ENCODE measurements at regions not wholly inside any gene's neighbourhood (a gene's known extent, or its start where the extent isn't known, plus 50 kb on each side); places are given as distances from the start of the nearest gene placed in this dataset.

DNA sequence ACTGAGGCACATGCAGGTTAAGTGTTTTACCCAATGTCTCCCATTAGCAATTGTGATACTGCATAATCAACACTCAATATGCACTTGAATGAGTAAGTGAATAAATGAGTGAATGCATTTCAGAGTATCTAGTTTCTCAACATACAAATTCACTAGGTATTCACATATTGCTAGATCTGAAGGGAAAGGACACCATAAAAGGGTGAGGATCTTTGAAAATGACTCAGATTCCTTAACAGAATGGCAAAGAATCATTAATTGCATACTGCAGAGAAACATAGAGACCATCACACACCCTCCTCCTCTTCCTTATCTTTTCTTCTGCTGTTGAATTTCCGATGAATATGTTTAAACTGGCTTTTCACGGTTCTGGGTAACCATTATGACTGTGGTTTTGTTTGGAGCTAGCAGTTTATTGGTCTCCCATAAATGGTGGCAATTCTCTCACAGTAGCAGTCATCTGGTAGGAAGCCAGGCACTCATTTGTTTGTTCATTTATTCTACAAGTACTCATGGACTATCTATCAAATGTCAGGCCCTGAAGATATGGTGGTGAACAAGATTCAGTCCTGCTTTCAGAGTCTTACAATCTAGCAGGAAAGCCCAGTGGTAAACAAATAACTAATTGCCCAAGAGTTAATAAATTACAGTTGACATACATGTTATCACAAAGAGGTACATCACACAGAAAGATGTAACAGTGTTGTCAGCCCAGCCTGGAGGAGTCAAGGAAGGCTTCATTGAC, 70.2 kb downstream of the LLPH start:
- TF ChIP-seq ZFP30 (CRISPR knock-in tag; IDR thresholded peaks at IDR 0.05) (no peak), CSDC2 (CRISPR knock-in tag; IDR thresholded peaks at IDR 0.05) (no peak), OSR1 (CRISPR knock-in tag; IDR thresholded peaks at IDR 0.05) (no peak), TCF4 (CRISPR knock-in tag; IDR thresholded peaks at IDR 0.05; ENCODE audit: borderline replicate concordance) (no peak), RARB (CRISPR knock-in tag; IDR thresholded peaks at IDR 0.05) (no peak), CREB5 (CRISPR knock-in tag; IDR thresholded peaks at IDR 0.05; ENCODE audit: low read depth) (no peak), PATZ1 (CRISPR knock-in tag; IDR thresholded peaks at IDR 0.05; ENCODE audit: borderline replicate concordance) (no peak), ZNF70 (CRISPR knock-in tag; IDR thresholded peaks at IDR 0.05) (no peak), TOX (CRISPR knock-in tag; IDR thresholded peaks at IDR 0.05; ENCODE audit: borderline replicate concordance) (no peak), ZNF565 (CRISPR knock-in tag; conservative IDR thresholded peaks at IDR 0.05; ENCODE audit: low read depth) (no peak)

DNA sequence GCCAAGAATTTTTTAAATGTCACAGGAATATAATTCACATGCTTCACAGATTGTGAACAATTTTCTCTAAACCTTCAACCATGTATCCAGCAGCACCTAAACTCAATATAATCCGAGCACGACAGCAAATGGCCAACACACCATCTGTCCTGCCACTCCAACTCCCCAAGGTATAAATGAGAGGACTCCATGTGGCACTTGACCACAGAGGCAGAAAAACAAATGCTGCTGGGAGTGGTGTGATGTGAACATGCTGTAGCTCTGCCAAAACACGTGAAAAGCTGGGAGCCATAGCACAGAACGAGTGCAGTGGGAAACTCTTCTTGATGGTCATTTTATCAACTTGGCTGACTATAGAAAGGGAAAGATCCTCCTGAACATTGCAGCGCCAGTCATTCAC, 70.9 kb downstream of the LLPH start:
- TF ChIP-seq, protein P1, sequence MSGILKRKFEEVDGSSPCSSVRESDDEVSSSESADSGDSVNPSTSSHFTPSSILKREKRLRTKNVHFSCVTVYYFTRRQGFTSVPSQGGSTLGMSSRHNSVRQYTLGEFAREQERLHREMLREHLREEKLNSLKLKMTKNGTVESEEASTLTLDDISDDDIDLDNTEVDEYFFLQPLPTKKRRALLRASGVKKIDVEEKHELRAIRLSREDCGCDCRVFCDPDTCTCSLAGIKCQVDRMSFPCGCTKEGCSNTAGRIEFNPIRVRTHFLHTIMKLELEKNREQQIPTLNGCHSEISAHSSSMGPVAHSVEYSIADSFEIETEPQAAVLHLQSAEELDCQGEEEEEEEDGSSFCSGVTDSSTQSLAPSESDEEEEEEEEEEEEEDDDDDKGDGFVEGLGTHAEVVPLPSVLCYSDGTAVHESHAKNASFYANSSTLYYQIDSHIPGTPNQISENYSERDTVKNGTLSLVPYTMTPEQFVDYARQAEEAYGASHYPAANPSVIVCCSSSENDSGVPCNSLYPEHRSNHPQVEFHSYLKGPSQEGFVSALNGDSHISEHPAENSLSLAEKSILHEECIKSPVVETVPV (CRISPR knock-in tag; IDR thresholded peaks at IDR 0.05), result no peak
- TF ChIP-seq CSDC2 (CRISPR knock-in tag; IDR thresholded peaks at IDR 0.05) (no peak), OSR1 (CRISPR knock-in tag; IDR thresholded peaks at IDR 0.05) (no peak), CREB5 (CRISPR knock-in tag; IDR thresholded peaks at IDR 0.05; ENCODE audit: low read depth) (no peak)
- ATAC-seq, result no peak

More for the DNA sequence above, 70.2 kb downstream of the LLPH start:
- no peak for ATAC-seq

DNA sequence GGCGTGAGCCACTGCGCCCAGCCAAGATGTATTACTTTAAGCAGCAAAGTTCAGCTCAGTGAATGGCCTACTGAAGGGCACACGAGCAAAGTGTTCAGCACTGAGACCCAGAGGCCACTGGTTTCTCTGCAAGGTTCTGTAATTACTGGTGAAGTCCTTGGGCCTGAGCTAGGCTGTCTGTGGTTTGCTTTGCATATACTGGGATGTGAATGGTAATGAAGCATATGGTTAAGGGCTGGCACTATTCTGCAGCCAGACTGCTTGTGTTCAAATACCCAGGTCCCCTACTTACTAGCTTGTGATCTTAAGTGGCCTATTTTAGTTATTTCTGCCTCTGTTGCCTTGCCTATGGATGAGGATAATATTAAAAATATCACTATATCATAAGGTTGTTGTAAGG, 72.0 kb downstream of the LLPH start:
- TF ChIP-seq TOX (CRISPR knock-in tag; IDR thresholded peaks at IDR 0.05; ENCODE audit: borderline replicate concordance), result no peak
- no peak for TF ChIP-seq ESRRG (CRISPR knock-in tag; IDR thresholded peaks at IDR 0.05)
- no peak for TF ChIP-seq OSR1 (CRISPR knock-in tag; IDR thresholded peaks at IDR 0.05)
- no peak for TF ChIP-seq ZFP3 (CRISPR knock-in tag; IDR thresholded peaks at IDR 0.05)
- TF ChIP-seq, protein P2, sequence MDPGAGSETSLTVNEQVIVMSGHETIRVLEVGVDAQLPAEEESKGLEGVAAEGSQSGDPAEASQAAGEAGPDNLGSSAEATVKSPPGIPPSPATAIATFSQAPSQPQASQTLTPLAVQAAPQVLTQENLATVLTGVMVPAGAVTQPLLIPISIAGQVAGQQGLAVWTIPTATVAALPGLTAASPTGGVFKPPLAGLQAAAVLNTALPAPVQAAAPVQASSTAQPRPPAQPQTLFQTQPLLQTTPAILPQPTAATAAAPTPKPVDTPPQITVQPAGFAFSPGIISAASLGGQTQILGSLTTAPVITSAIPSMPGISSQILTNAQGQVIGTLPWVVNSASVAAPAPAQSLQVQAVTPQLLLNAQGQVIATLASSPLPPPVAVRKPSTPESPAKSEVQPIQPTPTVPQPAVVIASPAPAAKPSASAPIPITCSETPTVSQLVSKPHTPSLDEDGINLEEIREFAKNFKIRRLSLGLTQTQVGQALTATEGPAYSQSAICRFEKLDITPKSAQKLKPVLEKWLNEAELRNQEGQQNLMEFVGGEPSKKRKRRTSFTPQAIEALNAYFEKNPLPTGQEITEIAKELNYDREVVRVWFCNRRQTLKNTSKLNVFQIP (CRISPR knock-in tag; IDR thresholded peaks at IDR 0.05; ENCODE audit: borderline replicate concordance, low read depth), result no peak
- TF ChIP-seq ISL1 (CRISPR knock-in tag; IDR thresholded peaks at IDR 0.05), result no peak
- TF ChIP-seq PPARA (CRISPR knock-in tag; IDR thresholded peaks at IDR 0.05; ENCODE audit: borderline replicate concordance), result no peak
- TF ChIP-seq ZNF8 (CRISPR knock-in tag; IDR thresholded peaks at IDR 0.05), result no peak
- TF ChIP-seq CSDC2 (CRISPR knock-in tag; IDR thresholded peaks at IDR 0.05), result no peak
- TF ChIP-seq BACH2 (CRISPR knock-in tag; IDR thresholded peaks at IDR 0.05; ENCODE audit: borderline replicate concordance), result no peak
- TF ChIP-seq ZNF565 (CRISPR knock-in tag; conservative IDR thresholded peaks at IDR 0.05; ENCODE audit: low read depth), result no peak
- TF ChIP-seq TCF4 (CRISPR knock-in tag; IDR thresholded peaks at IDR 0.05; ENCODE audit: borderline replicate concordance), result no peak
- no peak for TF ChIP-seq TSHZ2 (CRISPR knock-in tag; IDR thresholded peaks at IDR 0.05)
- no peak for TF ChIP-seq ARNTL (CRISPR knock-in tag; IDR thresholded peaks at IDR 0.05; ENCODE audit: borderline replicate concordance, low read depth)
- TF ChIP-seq PATZ1 (CRISPR knock-in tag; IDR thresholded peaks at IDR 0.05; ENCODE audit: borderline replicate concordance), result no peak
- TF ChIP-seq SNAI2 (CRISPR knock-in tag; IDR thresholded peaks at IDR 0.05), result no peak
- TF ChIP-seq ZFP30 (CRISPR knock-in tag; IDR thresholded peaks at IDR 0.05), result no peak
- no peak for TF ChIP-seq ZC3H10 (CRISPR knock-in tag; IDR thresholded peaks at IDR 0.05)
- no peak for TF ChIP-seq GLIS3 (CRISPR knock-in tag; IDR thresholded peaks at IDR 0.05)
- no peak for TF ChIP-seq RARB (CRISPR knock-in tag; IDR thresholded peaks at IDR 0.05)
- no peak for ATAC-seq

All from SK-N-SH treated with all-trans-retinoic acid at 6 μM for 48 hours (cell line).